ENCODE measurements at regions not wholly inside any gene's neighbourhood (a gene's known extent, or its start where the extent isn't known, plus 50 kb on each side); places are given as distances from the start of the nearest gene placed in this dataset.

DNA sequence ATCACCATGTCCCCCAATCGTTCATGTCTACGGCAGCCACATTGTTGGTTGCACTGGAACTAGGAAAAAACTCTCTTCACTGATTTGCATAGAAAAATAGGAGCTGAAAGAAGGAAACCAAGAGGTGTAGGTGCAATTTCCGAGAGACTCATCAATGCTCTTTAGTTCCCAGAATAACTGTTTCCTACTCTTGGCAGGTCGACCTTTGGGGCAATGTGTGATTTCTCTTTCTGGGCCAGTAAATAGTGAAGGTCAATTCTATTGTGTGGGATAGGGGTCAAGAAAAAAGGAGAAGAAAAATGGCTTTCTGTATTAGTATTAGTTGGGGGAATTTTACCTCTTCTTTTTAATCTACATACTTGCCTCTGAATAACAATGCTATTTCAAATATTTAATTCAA is 55.9 kb upstream of the PDE5A start:
- no peak for TF ChIP-seq EZH2phosphoT487 (IDR thresholded peaks at IDR 0.05; ENCODE audit: borderline replicate concordance)
- TF ChIP-seq, protein P1, sequence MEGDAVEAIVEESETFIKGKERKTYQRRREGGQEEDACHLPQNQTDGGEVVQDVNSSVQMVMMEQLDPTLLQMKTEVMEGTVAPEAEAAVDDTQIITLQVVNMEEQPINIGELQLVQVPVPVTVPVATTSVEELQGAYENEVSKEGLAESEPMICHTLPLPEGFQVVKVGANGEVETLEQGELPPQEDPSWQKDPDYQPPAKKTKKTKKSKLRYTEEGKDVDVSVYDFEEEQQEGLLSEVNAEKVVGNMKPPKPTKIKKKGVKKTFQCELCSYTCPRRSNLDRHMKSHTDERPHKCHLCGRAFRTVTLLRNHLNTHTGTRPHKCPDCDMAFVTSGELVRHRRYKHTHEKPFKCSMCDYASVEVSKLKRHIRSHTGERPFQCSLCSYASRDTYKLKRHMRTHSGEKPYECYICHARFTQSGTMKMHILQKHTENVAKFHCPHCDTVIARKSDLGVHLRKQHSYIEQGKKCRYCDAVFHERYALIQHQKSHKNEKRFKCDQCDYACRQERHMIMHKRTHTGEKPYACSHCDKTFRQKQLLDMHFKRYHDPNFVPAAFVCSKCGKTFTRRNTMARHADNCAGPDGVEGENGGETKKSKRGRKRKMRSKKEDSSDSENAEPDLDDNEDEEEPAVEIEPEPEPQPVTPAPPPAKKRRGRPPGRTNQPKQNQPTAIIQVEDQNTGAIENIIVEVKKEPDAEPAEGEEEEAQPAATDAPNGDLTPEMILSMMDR (conservative IDR thresholded peaks at IDR 0.05; ENCODE audit: low read length), result no peak
